Osteoblast (primary cell): ENCODE measurements at regions not wholly inside any gene's neighbourhood (a gene's known extent, or its start where the extent isn't known, plus 50 kb on each side); places are given as distances from the start of the nearest gene placed in this dataset.

ENCODE experiments used
- DNase-seq: peaks from one replicate; pipeline ENCODE4 v3.0.0; 2011; ENCODE audit warnings: low spot score, mixed read lengths; ENCODE audit not compliant: insufficient read length; ENCODE audit errors: missing footprints
- H2AFZ ChIP-seq: 2 replicates; pipeline ENCODE4 v1.6.0; 2011; ENCODE audit warnings: mild to moderate bottlenecking, low read length
- H3K27ac ChIP-seq: 2 replicates; pipeline ENCODE4 v1.5.1; 2011; ENCODE audit warnings: mild to moderate bottlenecking, low read depth, low read length, moderate library complexity
- H3K27me3 ChIP-seq: 2 replicates; pipeline ENCODE4 v1.6.0; 2012; ENCODE audit warnings: mild to moderate bottlenecking, control low read depth, inconsistent platforms, low read length, moderate library complexity; ENCODE audit not compliant: insufficient read depth
- H3K36me3 ChIP-seq: 2 replicates; pipeline ENCODE4 v1.5.1; 2011; ENCODE audit warnings: mild to moderate bottlenecking, low read length, control low read depth, moderate library complexity; ENCODE audit not compliant: insufficient read depth
- H3K4me1 ChIP-seq: 2 replicates; pipeline ENCODE4 v1.5.1; 2011; ENCODE audit warnings: mild to moderate bottlenecking, low read length, control low read depth, moderate library complexity; ENCODE audit not compliant: insufficient read depth
- H3K4me2 ChIP-seq: 2 replicates; pipeline ENCODE4 v1.6.0; 2011; ENCODE audit warnings: mild to moderate bottlenecking, low read length; ENCODE audit not compliant: insufficient read depth
- H3K4me3 ChIP-seq: fragments of 200-600 bp; sonication (generic); 3 replicates; pipeline ENCODE4 v1.5.1; 2012; ENCODE audit warnings: mild to moderate bottlenecking, low read length, inconsistent platforms; ENCODE audit not compliant: insufficient read depth
- H3K79me2 ChIP-seq: 2 replicates; pipeline ENCODE4 v1.6.0; 2012; ENCODE audit warnings: mild to moderate bottlenecking, low read length, control low read depth, inconsistent platforms; ENCODE audit not compliant: insufficient read depth
- H3K9me3 ChIP-seq: 2 replicates; pipeline ENCODE4 v1.5.1; 2011; ENCODE audit warnings: low read depth, low read length, control low read depth
- H4K20me1 ChIP-seq: 2 replicates; pipeline ENCODE4 v1.6.0; 2012; ENCODE audit warnings: mild to moderate bottlenecking, low read length, control low read depth; ENCODE audit not compliant: insufficient read depth
- CTCF ChIP-seq: IDR thresholded peaks from 2 replicates; pipeline ENCODE4 v1.5.1; 2011; ENCODE audit warnings: mild to moderate bottlenecking, low read depth, low read length, moderate library complexity; ENCODE audit errors: extremely low read depth

GRCh38 chr2:217277646-217278398 is 418.0 kb upstream of the TNP1 start:
- Histone ChIP-seq H3K9me3 (no peaks in the 10 kb centered on the region), H3K4me2 (peak overlapping the region; percentile 12), H3K4me1 (peaks cover 33% of the 10 kb centered on the region), H3K27ac (peak overlapping the region; percentile 51), H2AFZ (peak overlapping the region; percentile 5), H4K20me1 (no peaks in the 10 kb centered on the region), H3K27me3 (no peaks in the 10 kb centered on the region), H3K4me3 (no peak overlapping the region), H3K36me3 (no peaks in the 10 kb centered on the region), H3K79me2 (no peaks in the 10 kb centered on the region)
- DNase-seq, result peak; percentile 80
- TF ChIP-seq CTCF, result no peak

- no peak overlapping the region for H3K27ac ChIP-seq
- no peak for DNase-seq
- no peaks in the 10 kb centered on the region for H3K36me3 ChIP-seq
- no peaks in the 10 kb centered on the region for H3K9me3 ChIP-seq
- peaks cover 33% of the 10 kb centered on the region for H3K4me1 ChIP-seq
- no peaks in the 10 kb centered on the region for H3K27me3 ChIP-seq
- no peak overlapping the region for H3K4me2 ChIP-seq
- no peaks in the 10 kb centered on the region for H4K20me1 ChIP-seq
- no peak overlapping the region for H2AFZ ChIP-seq
- H3K79me2 ChIP-seq, result no peaks in the 10 kb centered on the region
- TF ChIP-seq CTCF, result no peak
- no peak overlapping the region for H3K4me3 ChIP-seq
Measured at GRCh38 chr2:217276433-217276832, 416.6 kb upstream of the TNP1 start.

- no peak for TF ChIP-seq CTCF
- Histone ChIP-seq H3K9me3 (no peaks in the 10 kb centered on the region), H3K27ac (no peak overlapping the region), H4K20me1 (no peaks in the 10 kb centered on the region), H3K4me1 (peaks cover 29% of the 10 kb centered on the region), H3K27me3 (no peaks in the 10 kb centered on the region), H2AFZ (no peak overlapping the region), H3K79me2 (no peaks in the 10 kb centered on the region), H3K4me2 (no peak overlapping the region), H3K36me3 (no peaks in the 10 kb centered on the region), H3K4me3 (no peak overlapping the region)
- no peak for DNase-seq
Measured at GRCh38 chr2:217275091-217275490, 415.2 kb upstream of the TNP1 start.

DNA sequence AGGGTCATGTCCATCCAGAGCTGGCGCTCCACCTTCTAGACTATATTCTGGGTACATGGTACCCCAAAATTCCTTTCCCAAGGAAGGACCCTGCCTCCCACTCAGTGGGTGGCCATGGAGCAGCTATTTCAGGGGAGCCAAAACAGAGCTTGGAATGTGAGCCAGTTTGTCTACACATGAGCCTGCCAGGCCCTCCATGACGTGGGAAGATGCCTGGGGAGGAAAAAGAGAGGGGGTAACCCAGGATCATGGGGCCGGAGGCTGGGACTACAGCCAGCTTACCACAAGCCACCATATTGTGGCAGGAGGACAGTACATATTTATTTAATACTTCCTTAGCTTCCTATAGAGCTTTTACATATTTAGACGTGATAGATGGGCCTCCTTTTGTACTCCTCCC is 414.7 kb upstream of the TNP1 start:
- DNase-seq, result no peak
- Histone ChIP-seq H3K27me3 (no peaks in the 10 kb centered on the region), H3K4me1 (peaks cover 25% of the 10 kb centered on the region), H3K4me2 (no peak overlapping the region), H3K36me3 (no peaks in the 10 kb centered on the region), H3K79me2 (no peaks in the 10 kb centered on the region), H4K20me1 (no peaks in the 10 kb centered on the region), H3K27ac (no peak overlapping the region), H3K9me3 (no peaks in the 10 kb centered on the region), H3K4me3 (no peak overlapping the region), H2AFZ (no peak overlapping the region)
- TF ChIP-seq CTCF, result no peak
